ENCODE measurements at regions not wholly inside any gene's neighbourhood (a gene's known extent, or its start where the extent isn't known, plus 50 kb on each side); places are given as distances from the start of the nearest gene placed in this dataset.

DNA sequence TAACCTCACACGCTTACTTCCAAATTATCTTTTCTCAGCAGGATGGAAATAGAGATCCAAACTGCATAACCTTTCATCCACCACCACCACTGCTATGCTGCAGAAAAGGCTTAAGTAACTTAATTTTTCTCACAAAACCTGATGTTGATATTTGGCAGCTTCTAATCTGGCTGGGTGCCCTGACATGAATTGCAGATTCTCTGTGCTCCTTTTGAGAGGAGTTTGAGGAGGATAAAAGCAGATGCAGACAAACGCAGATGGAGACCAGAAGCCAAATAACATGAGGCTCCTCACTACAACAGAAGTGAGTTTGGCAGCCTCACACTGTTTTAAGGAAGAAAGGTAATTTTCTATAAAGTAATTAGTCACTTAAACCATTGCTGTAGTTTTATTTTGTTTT, 646.2 kb upstream of the ATXN8OS start:
- TF ChIP-seq, protein P1, sequence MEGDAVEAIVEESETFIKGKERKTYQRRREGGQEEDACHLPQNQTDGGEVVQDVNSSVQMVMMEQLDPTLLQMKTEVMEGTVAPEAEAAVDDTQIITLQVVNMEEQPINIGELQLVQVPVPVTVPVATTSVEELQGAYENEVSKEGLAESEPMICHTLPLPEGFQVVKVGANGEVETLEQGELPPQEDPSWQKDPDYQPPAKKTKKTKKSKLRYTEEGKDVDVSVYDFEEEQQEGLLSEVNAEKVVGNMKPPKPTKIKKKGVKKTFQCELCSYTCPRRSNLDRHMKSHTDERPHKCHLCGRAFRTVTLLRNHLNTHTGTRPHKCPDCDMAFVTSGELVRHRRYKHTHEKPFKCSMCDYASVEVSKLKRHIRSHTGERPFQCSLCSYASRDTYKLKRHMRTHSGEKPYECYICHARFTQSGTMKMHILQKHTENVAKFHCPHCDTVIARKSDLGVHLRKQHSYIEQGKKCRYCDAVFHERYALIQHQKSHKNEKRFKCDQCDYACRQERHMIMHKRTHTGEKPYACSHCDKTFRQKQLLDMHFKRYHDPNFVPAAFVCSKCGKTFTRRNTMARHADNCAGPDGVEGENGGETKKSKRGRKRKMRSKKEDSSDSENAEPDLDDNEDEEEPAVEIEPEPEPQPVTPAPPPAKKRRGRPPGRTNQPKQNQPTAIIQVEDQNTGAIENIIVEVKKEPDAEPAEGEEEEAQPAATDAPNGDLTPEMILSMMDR (IDR thresholded peaks at IDR 0.05), result no peak
- no peak for TF ChIP-seq POLR2A (IDR thresholded peaks at IDR 0.05)
- Histone ChIP-seq H3K4me3 (replicated peaks in 1 of 3) (no peak overlapping the region), H3K36me3 (no peaks in the 10 kb centered on the region), H3K27ac (no peak overlapping the region), H3K27me3 (no peaks in the 10 kb centered on the region), H3K4me1 (no peaks in the 10 kb centered on the region), H3K9me3 (no peaks in the 10 kb centered on the region)
- 54 to 61% methylated on average over 2 of the region's 2 CpGs for WGBS, 2 donors
- intact Hi-C loops (cut with DNase I), result no loop called here
- DNase-seq, result no peak

DNA sequence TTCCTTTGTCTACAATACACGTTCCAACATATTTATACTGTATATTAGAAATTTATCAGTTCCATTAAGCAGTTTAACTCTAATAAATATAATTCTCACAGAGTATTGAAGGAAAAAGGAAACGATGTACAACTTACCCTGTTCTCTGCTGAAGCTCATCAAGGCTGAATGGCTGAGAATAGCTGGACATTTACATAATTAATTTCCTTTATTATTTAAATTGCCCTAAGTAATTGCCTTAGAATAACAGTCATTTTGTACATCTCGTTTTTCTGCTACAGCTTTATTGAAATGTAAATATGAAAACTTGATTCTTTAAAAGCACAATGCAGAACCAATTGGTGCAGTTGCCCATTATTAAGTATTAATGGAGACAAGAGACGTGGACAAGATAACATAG, 648.3 kb upstream of the ATXN8OS start:
- TF ChIP-seq POLR2A (IDR thresholded peaks at IDR 0.05), result no peak
- TF ChIP-seq, protein P1 (IDR thresholded peaks at IDR 0.05), result no peak
- WGBS, 2 donors, result 61 to 68% methylated on average over 4 of the region's 4 CpGs
- H3K4me3 ChIP-seq (replicated peaks in 1 of 3), result no peak overlapping the region
- intact Hi-C loops (cut with DNase I), result no loop called here
- no peak overlapping the region for H3K27ac ChIP-seq
- no peak for DNase-seq
- no peaks in the 10 kb centered on the region for H3K4me1 ChIP-seq
- H3K27me3 ChIP-seq, result no peaks in the 10 kb centered on the region
- H3K9me3 ChIP-seq, result no peaks in the 10 kb centered on the region
- H3K36me3 ChIP-seq, result no peaks in the 10 kb centered on the region

DNA sequence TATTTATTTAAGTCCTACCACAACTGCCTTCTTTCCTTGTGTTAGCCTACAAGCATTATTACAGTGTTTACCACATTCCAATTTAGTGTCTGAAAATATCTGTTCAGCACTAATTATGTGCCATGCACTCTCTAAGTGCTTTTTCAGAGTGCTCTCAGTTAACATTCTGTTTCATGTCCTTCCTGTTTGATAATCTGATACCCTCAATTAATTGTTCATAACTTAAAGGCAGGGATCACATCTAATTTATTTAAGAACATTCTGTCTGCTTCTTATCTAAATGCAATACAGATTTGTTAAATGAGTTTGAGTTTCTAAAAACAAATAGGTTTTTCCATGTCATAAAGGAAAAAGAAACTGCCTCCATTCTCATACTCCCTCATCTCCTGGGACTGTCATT, 649.6 kb upstream of the ATXN8OS start:
- no peaks in the 10 kb centered on the region for H3K27me3 ChIP-seq
- TF ChIP-seq, protein P1 (IDR thresholded peaks at IDR 0.05), result no peak
- TF ChIP-seq POLR2A (IDR thresholded peaks at IDR 0.05), result no peak
- no peaks in the 10 kb centered on the region for H3K36me3 ChIP-seq
- intact Hi-C loops (cut with DNase I), result no loop called here
- H3K4me3 ChIP-seq (replicated peaks in 1 of 3), result no peak overlapping the region
- no peak overlapping the region for H3K27ac ChIP-seq
- no peak for DNase-seq
- H3K9me3 ChIP-seq, result no peaks in the 10 kb centered on the region
- H3K4me1 ChIP-seq, result no peaks in the 10 kb centered on the region

DNA sequence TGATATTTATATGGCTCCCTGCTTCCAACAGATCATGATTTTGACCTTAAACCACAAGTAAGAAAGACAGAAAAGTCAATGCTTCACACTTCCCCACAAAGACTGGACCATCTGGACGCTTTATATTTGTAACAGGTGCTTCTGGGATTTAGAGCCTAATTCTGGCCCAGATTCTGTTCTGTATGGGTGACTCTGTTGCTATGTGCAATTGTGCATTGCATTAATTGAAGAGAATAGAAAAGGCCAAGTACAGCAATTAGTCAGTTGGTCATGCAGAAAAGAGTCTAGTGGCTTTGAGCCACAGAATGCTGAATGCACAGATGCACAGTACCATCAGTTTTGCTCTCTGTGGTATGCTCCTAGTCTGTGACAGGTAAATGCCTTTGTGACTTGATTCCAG, 657.4 kb upstream of the ATXN8OS start:
- Histone ChIP-seq H3K4me3 (replicated peaks in 1 of 3) (no peak overlapping the region), H3K4me1 (no peaks in the 10 kb centered on the region), H3K27me3 (no peaks in the 10 kb centered on the region), H3K36me3 (no peaks in the 10 kb centered on the region), H3K9me3 (no peaks in the 10 kb centered on the region), H3K27ac (no peak overlapping the region)
- DNase-seq, result no peak
- intact Hi-C loops (cut with DNase I), result no loop called here
- no peak for TF ChIP-seq POLR2A (IDR thresholded peaks at IDR 0.05)
- TF ChIP-seq, protein P1 (IDR thresholded peaks at IDR 0.05), result no peak
- WGBS, 2 donors, result 44 to 45% methylated on average over 1 of the region's 1 CpG

DNA sequence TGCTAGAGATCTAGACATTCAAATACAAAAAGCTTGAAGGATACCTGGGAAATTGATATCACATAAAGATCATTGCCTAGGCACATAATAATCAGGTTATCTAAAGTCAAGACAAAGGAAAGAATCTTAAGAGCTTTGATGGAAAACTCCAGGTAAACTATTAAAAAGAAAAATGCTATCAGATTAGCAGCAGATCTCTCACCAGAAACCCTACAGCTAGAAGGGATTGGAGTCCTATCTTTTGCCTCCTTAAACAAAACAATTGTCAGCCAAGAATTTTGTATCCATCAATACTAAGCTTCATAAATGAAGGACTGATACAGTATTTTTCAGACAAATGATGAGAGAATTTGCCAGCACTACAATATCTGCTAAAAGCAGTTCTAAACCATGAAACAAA, 682.4 kb upstream of the ATXN8OS start:
- Histone ChIP-seq H3K36me3 (no peaks in the 10 kb centered on the region), H3K27me3 (no peaks in the 10 kb centered on the region), H3K27ac (no peak overlapping the region), H3K4me1 (no peaks in the 10 kb centered on the region), H3K9me3 (no peaks in the 10 kb centered on the region), H3K4me3 (replicated peaks in 1 of 3) (no peak overlapping the region)
- intact Hi-C loops (cut with DNase I), result no loop called here
- no peak for DNase-seq
- TF ChIP-seq, protein P1 (IDR thresholded peaks at IDR 0.05), result no peak
- no peak for TF ChIP-seq POLR2A (IDR thresholded peaks at IDR 0.05)
